Panc1 (cell line): ENCODE measurements at regions not wholly inside any gene's neighbourhood (a gene's known extent, or its start where the extent isn't known, plus 50 kb on each side); places are given as distances from the start of the nearest gene placed in this dataset.

Source experiments
- ATAC-seq: fragments of 200-7000 bp; cut with Tn5 transposase; 2 replicates; pipeline ENCODE4 v1.9.1; 2020; ENCODE audit warnings: mild to moderate bottlenecking, moderate library complexity
- BruUV-seq: library from RNA; stranded (reverse); fragments of 400-500 nt; replicated peaks from 2 replicates; lab custom pipeline; 2021; lab: Mats Ljungman, UMichigan
- CTCF ChIA-PET: fragments of 300-600 bp; sonication (Branson Sonifier 250); formaldehyde crosslinking; loops from one replicate; lab custom pipeline; 2022; ENCODE audit warnings: antibody characterized with exemption; lab: Charles Lee
- POLR2A ChIA-PET: fragments of 300-600 bp; sonication (Branson Sonifier 250); formaldehyde crosslinking; loops from one replicate; lab custom pipeline; 2022; ENCODE audit warnings: antibody characterized with exemption; lab: Charles Lee
- DNase-seq: peaks from one replicate; pipeline ENCODE4 v3.0.0-alpha.2; 2010; ENCODE audit warnings: low read depth, low spot score
- H3K27ac ChIP-seq: 2 replicates; pipeline ENCODE4 v1.5.1; 2011; ENCODE audit warnings: mild to moderate bottlenecking, low read length, inconsistent platforms
- H3K27me3 ChIP-seq: fragments of 200-500 bp; sonication (Bioruptor generic); 2 replicates; pipeline ENCODE4 v1.6.0; 2014; ENCODE audit warnings: low read length, inconsistent platforms; ENCODE audit not compliant: control insufficient read depth, insufficient read depth
- H3K36me3 ChIP-seq: fragments of 200-500 bp; sonication (Bioruptor generic); 2 replicates; pipeline ENCODE4 v1.5.1; 2014; ENCODE audit warnings: inconsistent platforms, mild to moderate bottlenecking, low read length, moderate library complexity; ENCODE audit not compliant: control insufficient read depth, insufficient read depth
- H3K4me1 ChIP-seq: 2 replicates; pipeline ENCODE4 v1.5.1; 2011; ENCODE audit warnings: inconsistent platforms, mild to moderate bottlenecking, low read length, moderate library complexity; ENCODE audit not compliant: control insufficient read depth, insufficient read depth
- H3K4me3 ChIP-seq, 2 experiments: 2 replicates each; pipeline ENCODE4 v1.5.1; 2011 to 2012; ENCODE audit warnings: low read depth in 2 of 2, low read length in 2 of 2, mild to moderate bottlenecking in 2 of 2, inconsistent platforms in 1 of 2, moderate library complexity in 1 of 2
- H3K9me3 ChIP-seq: fragments of 200-500 bp; sonication (Bioruptor generic); 2 replicates; pipeline ENCODE4 v1.5.1; 2014; ENCODE audit warnings: low read depth, mild to moderate bottlenecking, inconsistent platforms, low read length, moderate library complexity; ENCODE audit not compliant: control insufficient read depth, insufficient read depth
- POLR2AphosphoS5 ChIP-seq: IDR thresholded peaks from 2 replicates; pipeline ENCODE4 v1.6.1; 2012; ENCODE audit warnings: mild to moderate bottlenecking, low read depth, low read length, moderate library complexity
- SIN3A ChIP-seq: IDR thresholded peaks from 2 replicates; pipeline ENCODE4 v1.6.1; 2012; ENCODE audit warnings: low read depth, mild to moderate bottlenecking, low read length, moderate library complexity, borderline replicate concordance; ENCODE audit not compliant: insufficient read depth
- TCF7L2 ChIP-seq: IDR thresholded peaks from 2 replicates; pipeline ENCODE4 v1.6.1; 2011; ENCODE audit warnings: mild to moderate bottlenecking, low read depth, low read length, inconsistent platforms
- in situ Hi-C: cut with HindIII; loops from 2 replicates; pipeline ENCODE4 v1.10.0; 2016; ENCODE audit warnings: low sequenced_read_pairs, low pct_unique_long_range_greater_than_20kb
- intact Hi-C: fragments of 100-400 bp; cut with micrococcal nuclease; formaldehyde crosslinking; loops from one replicate; pipeline ENCODE4 v1.10.0; 2022; ENCODE audit not compliant: unreplicated experiment
- TF ChIP-seq, protein P1 (sequence below): fragments of 450-650 bp; IDR thresholded peaks from 2 replicates; pipeline ENCODE4 v1.5.1; 2017; ENCODE audit warnings: mild to moderate bottlenecking
- TF ChIP-seq, protein P2 (sequence below), 2 experiments: IDR thresholded peaks; 2 replicates each; pipeline ENCODE4 v1.6.1; 2011 to 2012; ENCODE audit warnings: low read depth in 2 of 2, control low read depth in 1 of 2, low read length in 1 of 2, mild to moderate bottlenecking in 1 of 2, moderate library complexity in 1 of 2; ENCODE audit not compliant: insufficient read depth in 1 of 2

DNA sequence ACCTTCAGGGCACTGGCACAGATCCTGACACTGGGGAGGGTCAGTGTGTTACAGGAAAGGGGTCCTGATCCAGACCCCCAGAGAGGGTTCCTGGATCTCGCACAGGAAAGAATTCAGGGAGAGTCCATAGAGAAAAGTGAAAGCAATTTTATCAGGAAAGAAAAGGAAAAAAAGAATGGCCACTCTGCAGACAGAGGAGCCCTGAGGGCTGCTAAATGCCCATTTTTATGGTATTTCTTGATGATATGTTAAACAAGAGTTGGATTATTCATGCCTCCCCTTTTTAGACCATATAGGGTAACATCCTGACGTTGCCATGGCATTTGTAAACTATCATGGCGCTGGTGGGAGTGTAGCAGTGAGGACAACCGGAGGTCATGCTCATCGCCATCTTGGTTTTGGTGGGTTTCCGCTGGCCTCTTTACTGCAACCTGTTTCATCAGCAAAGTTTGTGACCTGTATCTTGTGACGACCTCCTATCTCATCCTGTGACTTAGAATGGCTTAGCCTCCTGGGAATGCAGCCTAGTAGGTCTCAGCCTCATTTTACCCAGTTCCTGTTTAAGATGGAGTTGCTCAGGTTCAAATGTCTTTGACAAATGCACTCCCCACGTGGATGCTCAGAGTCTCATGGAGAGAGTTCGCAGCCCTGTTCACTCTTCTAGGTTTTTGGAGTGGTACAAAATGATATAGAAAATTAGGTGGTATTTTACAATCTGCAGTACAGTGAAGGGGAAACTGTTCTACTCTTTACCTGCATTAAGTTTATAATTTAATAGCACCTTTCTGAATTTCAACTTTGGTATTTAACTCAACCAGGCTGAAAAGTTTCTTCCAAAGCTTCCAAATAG lies 1363.7 kb upstream of the TMEM132C start:
- CTCF ChIA-PET = no interaction called here
- no peak overlapping the region for H3K4me3 ChIP-seq
- POLR2A ChIA-PET = no interaction called here

DNA sequence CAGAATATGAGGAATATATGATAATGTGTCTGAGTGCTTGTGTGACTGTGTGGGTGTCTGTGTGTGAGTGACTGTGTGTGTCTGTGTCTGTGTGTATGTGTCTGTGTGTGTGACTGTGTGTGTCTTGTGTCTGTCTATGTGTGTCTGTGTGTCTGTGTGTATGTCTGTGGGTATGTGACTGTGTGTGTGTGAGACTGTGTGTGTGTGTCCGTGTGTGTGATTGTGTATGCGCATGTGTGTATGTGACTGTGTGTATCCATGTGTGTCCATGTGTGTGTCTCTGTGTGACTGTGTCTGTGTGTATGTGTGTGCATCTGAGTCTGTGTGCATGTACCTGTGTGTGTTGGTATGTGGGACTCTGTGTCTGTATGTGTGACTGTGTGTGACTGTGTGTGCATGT lies 1361.2 kb upstream of the TMEM132C start:
- in situ Hi-C loops (no loop called here), intact Hi-C loops (no loop called here)
- TF ChIP-seq, protein P1, sequence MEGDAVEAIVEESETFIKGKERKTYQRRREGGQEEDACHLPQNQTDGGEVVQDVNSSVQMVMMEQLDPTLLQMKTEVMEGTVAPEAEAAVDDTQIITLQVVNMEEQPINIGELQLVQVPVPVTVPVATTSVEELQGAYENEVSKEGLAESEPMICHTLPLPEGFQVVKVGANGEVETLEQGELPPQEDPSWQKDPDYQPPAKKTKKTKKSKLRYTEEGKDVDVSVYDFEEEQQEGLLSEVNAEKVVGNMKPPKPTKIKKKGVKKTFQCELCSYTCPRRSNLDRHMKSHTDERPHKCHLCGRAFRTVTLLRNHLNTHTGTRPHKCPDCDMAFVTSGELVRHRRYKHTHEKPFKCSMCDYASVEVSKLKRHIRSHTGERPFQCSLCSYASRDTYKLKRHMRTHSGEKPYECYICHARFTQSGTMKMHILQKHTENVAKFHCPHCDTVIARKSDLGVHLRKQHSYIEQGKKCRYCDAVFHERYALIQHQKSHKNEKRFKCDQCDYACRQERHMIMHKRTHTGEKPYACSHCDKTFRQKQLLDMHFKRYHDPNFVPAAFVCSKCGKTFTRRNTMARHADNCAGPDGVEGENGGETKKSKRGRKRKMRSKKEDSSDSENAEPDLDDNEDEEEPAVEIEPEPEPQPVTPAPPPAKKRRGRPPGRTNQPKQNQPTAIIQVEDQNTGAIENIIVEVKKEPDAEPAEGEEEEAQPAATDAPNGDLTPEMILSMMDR = no peak
- Histone ChIP-seq H3K4me3 (no peak overlapping the region), H3K36me3 (no peaks in the 10 kb centered on the region), H3K27me3 (no peaks in the 10 kb centered on the region), H3K9me3 (no peaks in the 10 kb centered on the region), H3K4me1 (no peaks in the 10 kb centered on the region), H3K27ac (no peak overlapping the region)
- ChIA-PET CTCF (no interaction called here), POLR2A (no interaction called here)
- BruUV-seq = no TSS peak
- DNase-seq (no peak), ATAC-seq (no peak)

More for the DNA sequence above, 1363.7 kb upstream of the TMEM132C start:
- Histone ChIP-seq H3K27ac (no peak overlapping the region), H3K27me3 (no peaks in the 10 kb centered on the region), H3K9me3 (no peaks in the 10 kb centered on the region), H3K4me1 (no peaks in the 10 kb centered on the region), H3K36me3 (no peaks in the 10 kb centered on the region)
- in situ Hi-C loops = no loop called here
- ATAC-seq (no peak), DNase-seq (no peak)
- TF ChIP-seq POLR2AphosphoS5 (no peak), TCF7L2 (no peak), SIN3A (no peak)
- TF ChIP-seq, protein P2, sequence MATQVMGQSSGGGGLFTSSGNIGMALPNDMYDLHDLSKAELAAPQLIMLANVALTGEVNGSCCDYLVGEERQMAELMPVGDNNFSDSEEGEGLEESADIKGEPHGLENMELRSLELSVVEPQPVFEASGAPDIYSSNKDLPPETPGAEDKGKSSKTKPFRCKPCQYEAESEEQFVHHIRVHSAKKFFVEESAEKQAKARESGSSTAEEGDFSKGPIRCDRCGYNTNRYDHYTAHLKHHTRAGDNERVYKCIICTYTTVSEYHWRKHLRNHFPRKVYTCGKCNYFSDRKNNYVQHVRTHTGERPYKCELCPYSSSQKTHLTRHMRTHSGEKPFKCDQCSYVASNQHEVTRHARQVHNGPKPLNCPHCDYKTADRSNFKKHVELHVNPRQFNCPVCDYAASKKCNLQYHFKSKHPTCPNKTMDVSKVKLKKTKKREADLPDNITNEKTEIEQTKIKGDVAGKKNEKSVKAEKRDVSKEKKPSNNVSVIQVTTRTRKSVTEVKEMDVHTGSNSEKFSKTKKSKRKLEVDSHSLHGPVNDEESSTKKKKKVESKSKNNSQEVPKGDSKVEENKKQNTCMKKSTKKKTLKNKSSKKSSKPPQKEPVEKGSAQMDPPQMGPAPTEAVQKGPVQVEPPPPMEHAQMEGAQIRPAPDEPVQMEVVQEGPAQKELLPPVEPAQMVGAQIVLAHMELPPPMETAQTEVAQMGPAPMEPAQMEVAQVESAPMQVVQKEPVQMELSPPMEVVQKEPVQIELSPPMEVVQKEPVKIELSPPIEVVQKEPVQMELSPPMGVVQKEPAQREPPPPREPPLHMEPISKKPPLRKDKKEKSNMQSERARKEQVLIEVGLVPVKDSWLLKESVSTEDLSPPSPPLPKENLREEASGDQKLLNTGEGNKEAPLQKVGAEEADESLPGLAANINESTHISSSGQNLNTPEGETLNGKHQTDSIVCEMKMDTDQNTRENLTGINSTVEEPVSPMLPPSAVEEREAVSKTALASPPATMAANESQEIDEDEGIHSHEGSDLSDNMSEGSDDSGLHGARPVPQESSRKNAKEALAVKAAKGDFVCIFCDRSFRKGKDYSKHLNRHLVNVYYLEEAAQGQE (IDR thresholded peaks at IDR 0.05; ENCODE audit: insufficient read depth in 1 of 2, low read depth in 2 of 2, low read length in 1 of 2) = no peak
- TF ChIP-seq, protein P1 = no peak
- no TSS peak for BruUV-seq
- intact Hi-C loops = no loop called here
